GM19238 (cell line): ENCODE measurements at regions not wholly inside any gene's neighbourhood (a gene's known extent, or its start where the extent isn't known, plus 50 kb on each side); places are given as distances from the start of the nearest gene placed in this dataset.
A peak's percentile ranks its signal among the peaks of the same experiment; 100 is the strongest.
"Not testable (repeated sequence)": the region's sequence is repeated elsewhere in the genome, so short reads cannot be mapped to it uniquely, and the experiment has no call there.

Experiments
- DNase-seq: peaks from one replicate; pipeline ENCODE4 v3.0.0; 2011; ENCODE audit warnings: low spot score; ENCODE audit not compliant: insufficient read length

GRCh38 chr11:81585390-81585933 lies 1148.2 kb downstream of the FAM181B start:
- no peak for DNase-seq

- DNase-seq: no peak
These were observed 1154.3 kb downstream of the FAM181B start for GRCh38 chr11:81579339-81579738.

- no peak for DNase-seq
These were observed 1155.1 kb downstream of the FAM181B start for GRCh38 chr11:81578571-81578970.

DNA sequence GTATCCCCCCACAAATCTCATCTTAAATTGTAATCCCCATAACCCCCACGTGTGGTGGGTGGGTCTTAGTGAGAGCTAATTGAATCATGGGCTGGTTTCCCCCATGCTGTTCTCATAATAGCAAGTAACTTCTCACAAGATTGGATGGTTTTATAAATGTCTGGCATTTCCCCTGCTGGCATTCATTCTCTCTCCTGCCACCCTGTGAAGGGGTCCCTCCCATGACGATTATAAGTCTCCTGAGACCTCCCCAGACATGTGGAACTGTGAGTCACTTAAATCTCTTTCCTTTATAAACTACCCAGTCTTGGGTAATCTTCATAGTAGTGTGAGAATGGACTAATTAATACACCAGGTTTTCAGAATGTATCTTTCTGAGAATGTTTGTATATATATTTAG lies 1159.4 kb downstream of the FAM181B start:
- no peak for DNase-seq

DNA sequence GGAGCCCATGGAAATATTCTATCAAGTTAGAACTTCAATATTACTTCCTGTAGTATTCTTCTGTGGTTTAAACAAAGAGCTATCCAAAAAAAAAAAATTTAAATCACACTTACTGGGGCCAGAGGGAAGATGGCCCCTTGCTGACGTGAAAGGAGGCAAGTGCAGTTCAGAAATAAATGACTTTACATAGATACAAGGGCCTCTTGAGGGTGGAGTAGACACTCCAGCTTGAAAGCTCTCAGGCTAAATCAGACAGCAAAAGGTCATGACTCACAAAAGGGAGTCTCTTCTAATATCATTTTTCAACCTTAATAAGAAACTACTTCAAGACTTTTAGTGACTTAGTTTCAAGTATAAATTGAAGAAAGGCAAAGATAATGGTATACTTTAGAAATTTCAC lies 1160.3 kb downstream of the FAM181B start:
- DNase-seq: no peak

GRCh38 chr11:81570669-81571068 lies 1163.0 kb downstream of the FAM181B start:
- DNase-seq: no peak

DNA sequence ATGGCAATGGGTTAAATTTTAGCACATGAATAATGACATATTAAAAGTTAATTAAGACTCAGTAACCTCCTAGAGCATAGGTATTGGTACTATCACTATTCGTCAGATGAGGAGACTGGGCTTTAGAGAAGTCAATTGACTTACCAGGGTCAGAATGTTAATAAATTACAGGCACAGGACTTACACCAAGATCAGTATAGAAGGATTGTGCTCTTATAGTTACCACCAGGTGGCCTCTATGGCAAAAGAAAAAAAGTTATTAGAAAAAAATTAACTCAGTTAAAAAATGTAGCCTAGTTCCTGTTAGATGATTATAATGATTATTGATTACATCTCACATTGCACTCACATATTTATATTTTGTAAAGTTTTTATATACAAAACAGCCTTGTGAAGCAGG lies 1163.7 kb downstream of the FAM181B start:
- no peak for DNase-seq

GRCh38 chr11:81568918-81569317 lies 1164.7 kb downstream of the FAM181B start:
- no peak for DNase-seq

DNA sequence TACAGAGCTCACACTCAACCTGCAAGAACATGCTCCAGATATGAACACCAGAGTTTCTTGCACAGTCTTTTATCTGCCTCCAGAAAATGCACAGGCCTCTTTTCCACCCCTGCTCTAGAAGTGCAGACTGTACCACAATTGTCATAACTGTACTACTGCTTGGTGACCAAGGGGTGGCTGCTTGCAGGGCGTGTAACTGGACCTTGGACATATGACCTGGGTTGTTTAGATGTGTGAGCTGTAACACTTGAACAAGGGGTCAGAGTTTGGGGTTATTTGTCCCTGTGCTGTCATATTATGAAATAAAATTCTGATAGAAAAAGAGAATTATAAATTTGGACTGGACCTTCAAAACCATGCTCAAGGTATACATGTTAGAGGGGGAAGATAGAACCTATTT lies 1185.5 kb downstream of the FAM181B start:
- DNase-seq: no peak

DNA sequence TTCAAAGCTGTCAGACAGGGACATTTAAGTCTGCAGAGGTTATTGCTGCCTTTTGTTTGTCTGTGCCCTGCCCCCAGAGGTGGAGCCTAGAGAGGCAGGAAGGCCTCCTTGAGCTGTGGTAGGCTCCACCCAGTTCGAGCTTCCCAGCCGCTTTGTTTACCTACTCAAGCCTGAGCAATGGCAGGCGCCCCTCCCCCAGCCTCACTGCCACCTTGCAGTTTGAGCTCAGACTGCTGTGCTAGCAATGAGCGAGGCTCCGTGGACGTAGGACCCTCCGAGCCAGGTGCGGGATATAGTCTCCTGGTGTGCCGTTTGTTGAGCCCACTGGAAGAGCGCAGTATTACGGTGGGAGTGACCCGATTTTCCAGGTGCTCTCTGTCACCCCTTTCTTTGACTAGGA lies 1193.9 kb downstream of the FAM181B start:
- not testable (repeated sequence) for DNase-seq

DNA sequence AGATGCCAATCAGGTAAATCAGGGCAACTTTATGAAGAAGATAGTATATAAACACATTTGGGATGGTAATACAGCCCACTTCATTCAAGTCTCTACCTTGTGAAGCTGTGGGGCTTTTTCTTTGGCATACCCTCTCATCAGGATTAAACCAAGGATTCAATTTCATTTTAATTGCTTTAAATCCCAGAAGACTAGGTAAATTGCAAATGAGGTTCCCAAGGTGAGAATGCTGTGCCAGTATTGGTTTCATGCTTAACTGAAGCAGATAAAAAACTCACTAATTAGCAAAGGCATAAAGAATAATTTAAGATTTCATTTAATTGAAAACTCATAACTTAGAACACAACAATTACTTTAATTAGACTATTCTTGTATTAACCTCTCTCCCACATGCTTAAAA lies 1218.1 kb downstream of the FAM181B start:
- no peak for DNase-seq

- DNase-seq: peak; percentile 2
These were observed 1236.4 kb downstream of the FAM181B start for GRCh38 chr11:81497202-81497804.

- no peak for DNase-seq
These were observed 1237.1 kb downstream of the FAM181B start for GRCh38 chr11:81496601-81497000.

- no peak for DNase-seq
These were observed 1237.9 kb downstream of the FAM181B start for GRCh38 chr11:81495699-81496292.

DNA sequence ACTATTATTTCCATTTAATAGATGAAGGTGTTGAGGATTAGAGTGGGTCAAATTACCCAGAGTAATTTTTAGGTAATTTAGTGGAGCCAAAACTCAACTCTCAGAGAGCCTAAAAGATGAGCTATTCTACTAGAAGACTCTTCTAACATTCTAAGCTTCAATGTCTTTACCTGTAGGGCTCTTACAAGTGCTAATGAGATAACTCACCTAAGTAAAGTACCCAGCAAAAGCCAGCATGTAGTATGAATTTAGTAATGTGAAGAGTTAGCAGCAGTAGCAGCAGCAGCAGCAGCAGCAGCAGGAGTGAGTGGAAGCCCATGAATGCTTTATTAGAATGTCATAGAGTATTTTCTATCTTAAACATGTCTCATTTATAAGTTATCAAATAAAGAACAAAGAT lies 1239.2 kb downstream of the FAM181B start:
- DNase-seq: no peak

- no peak for DNase-seq
These were observed 1240.7 kb downstream of the FAM181B start for GRCh38 chr11:81492923-81493445.

- DNase-seq: no peak
These were observed 1246.6 kb downstream of the FAM181B start for GRCh38 chr11:81487109-81487508.

GRCh38 chr11:81484196-81484595 lies 1249.5 kb downstream of the FAM181B start:
- no peak for DNase-seq

GRCh38 chr11:81477277-81477676 lies 1256.4 kb downstream of the FAM181B start:
- no peak for DNase-seq

GRCh38 chr11:81476345-81476744 lies 1257.3 kb downstream of the FAM181B start:
- no peak for DNase-seq

GRCh38 chr11:81472646-81473045 lies 1261.0 kb downstream of the FAM181B start:
- no peak for DNase-seq

GRCh38 chr11:81470446-81470845 lies 1263.2 kb downstream of the FAM181B start:
- no peak for DNase-seq

DNA sequence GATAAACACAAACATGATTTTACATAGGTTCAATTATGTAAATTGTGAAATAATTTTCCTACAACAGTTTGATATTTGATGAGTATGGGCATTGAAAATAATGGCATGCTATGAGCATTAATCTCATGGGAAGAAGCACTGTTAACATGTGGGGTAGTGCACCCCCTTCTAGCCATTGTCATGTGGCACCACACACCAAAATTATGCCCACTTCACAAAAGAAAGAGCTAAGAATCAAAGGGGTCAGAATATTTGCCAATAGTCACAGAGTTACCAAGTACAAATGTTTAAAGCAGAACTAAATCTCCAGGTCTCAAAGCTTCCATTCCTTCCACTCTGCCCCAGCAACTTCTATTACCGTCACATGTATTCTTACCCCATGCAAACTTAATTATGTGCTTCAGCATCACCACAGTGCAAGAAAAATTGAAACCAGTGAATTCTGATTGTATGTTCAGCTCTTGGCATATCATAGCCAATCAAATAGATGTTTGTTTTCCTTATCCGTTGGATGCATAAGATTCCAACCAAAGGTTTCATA lies 1273.8 kb downstream of the FAM181B start:
- no peak for DNase-seq
